ENCODE measurements at regions not wholly inside any gene's neighbourhood (a gene's known extent, or its start where the extent isn't known, plus 50 kb on each side); places are given as distances from the start of the nearest gene placed in this dataset.

DNA sequence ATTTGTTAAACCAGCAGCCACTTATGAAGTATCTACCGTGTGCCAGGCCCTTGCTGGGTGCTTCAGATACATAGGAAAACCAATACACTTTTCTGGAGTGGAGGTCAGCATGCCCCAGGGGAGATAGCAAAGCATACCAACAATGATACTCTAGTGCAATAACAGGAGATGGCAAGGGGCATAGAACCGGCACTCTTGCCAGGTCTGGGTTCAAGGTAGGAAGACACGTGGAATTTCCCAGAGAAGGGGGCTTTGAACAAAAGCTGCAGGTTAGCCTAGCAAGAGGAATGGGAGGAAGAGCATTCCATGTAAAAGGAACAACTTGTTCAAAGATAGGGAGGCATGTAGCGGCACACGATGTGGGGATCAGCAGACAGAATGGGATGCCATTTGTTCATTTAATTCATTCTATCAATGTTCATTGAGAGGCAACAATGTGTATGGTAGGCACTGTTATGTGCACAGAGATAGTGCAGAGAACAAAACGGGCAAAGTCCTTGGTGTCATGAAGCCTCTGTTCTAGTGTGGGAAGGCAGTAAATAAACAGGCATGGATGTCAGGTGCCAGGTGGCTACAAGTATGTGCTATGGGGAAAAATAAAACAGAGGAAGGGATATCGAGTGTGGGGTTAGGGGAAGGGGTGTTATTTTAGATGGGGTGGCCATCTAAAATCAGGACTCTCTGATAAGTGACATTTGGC lies 162.6 kb upstream of the E2F8 start:
- no peak for DNase-seq (ENCODE audit: low read depth in 2 of 2)

DNA sequence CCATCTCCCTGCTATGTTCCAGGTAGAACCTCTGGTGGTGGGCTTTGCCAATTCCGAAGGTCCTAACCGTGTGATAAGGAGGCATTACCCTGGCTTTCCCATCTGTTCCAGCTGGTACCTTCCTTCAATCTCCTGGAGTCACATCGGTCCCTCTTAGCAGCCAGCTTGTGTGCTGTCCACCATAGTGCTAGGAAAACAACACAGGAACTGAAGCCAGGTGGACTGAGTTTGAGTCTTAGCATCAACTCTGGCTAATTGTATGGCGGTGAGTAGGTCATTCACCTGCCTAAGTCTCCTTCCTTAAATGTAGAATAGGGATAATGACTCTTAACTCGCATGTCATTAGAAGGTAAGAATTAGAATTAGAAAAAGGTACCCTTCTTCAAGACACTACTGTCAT lies 159.6 kb upstream of the E2F8 start:
- no peak for DNase-seq (ENCODE audit: low read depth in 2 of 2)

GRCh38 chr11:19398772-19399527 lies 158.2 kb upstream of the E2F8 start:
- no peak for DNase-seq (ENCODE audit: low read depth in 2 of 2)

- DNase-seq (ENCODE audit: low read depth in 2 of 2) = no peak
These were observed 157.5 kb upstream of the E2F8 start for GRCh38 chr11:19398273-19398672.

DNA sequence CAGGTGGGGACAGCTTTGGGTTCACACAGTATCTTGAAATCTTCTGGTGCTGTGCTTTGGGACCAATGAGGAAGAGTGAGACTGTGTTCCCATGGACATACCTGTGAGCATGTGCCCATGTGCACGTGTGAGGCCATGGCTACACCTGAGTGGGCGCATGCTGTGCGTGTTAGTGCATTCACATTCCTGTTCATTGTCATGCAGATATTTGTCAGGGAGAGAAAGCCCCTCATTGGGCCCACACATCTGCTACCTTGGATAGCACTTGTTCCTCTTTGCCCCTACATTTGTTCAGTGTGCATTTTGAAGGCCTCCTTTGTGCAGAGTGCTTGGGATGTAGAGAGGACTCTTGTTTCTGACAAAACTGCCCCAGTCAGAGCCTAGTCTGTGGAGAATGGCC lies 154.3 kb upstream of the E2F8 start:
- DNase-seq (ENCODE audit: low read depth in 2 of 2) = no peak

DNA sequence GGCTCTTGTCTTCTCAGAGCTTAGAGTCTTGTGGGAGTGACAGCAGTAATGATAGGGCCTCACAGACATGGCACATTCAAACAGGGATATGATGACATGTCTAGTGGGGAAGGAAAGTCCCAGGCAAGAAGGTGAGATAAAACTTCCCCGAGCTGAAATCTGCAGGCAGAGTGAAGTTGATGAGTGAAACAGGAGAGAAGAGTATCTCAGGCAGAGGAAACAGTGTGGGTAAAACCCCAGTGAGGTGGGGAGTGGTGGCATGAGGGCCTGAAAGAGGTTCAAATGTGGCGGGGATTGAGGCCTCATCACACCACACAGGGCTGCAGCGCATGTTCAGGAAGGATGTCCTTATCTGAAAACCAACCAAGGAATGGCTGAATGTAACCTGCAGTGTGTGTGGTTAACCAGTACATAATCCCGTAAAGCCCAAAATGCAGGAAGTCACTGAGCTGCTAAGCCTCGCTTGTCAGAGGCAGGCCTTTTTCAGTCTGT lies 153.8 kb upstream of the E2F8 start:
- DNase-seq (ENCODE audit: low read depth in 2 of 2) = no peak

DNA sequence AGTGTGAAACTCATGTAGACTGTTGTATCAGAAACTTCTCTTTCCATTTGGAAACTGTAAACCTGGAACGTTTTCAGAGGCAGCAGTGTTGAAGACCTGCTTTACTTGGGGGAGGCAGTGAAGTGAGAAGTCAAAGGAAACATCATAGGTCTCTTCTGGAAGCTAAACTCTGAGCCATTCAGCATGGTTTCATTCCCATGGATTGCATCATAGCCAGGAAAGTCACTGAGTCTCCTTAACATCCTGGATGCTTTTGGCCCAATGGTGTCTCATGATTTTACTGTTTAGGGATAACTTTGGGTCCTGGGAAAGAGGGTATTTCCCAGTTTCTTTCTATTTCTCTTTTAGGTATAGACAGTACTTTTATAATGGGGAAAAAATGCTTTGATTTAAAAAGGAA lies 153.2 kb upstream of the E2F8 start:
- DNase-seq (ENCODE audit: low read depth in 2 of 2) = no peak

DNA sequence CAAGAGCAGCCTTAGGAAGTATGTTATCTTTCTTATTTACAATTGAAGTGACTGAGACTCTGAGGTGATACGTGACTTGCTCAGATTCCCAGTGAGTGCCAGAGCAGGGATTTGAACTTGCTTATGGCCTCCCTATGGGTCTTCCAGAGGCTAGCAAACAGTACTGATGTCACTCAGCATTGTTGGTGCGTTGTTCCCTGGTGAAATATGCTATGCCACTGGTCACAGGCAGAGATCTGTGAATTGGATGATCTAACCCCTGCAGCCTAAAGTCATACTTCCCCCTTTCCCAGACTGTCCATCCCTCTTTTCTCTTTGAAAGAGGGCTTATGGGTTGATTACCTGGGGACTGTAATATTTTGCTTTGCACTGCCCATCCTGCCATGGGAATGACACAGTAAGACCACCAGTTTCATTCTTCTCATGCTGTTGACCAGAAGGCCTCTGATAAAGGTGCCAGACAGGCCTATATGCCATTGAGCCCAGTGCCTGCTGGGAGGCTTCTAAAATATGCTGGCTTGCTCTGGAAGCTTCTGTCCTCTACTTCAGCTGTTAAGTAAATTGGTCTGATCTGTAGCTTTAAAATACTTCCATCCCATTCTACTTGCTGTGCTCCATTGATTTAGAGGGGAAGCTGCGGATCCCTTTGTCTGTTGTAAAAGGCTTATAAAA lies 152.2 kb upstream of the E2F8 start:
- no peak for DNase-seq (ENCODE audit: low read depth in 2 of 2)

DNA sequence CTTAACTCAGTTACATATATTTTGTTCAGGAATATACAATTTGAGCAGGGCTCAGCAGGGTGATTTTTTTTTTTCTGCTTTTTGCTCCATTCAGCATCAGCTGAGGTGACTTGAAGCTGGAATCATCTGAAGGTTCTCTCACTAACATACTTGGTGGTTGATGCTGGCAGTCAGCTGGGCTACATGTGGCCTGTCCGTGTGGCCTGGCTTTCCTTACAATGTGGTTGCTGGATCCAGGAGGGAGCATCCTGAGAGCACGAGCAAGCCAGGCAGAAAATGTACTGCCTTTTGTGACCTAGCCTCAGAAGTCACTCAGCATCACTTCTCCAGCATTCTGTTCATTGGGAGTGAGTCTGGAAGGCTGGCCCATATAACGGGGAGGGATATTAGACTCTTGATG lies 151.6 kb upstream of the E2F8 start:
- DNase-seq (ENCODE audit: low read depth in 2 of 2) = no peak

- no peak for DNase-seq (ENCODE audit: low read depth in 2 of 2)
These were observed 150.9 kb upstream of the E2F8 start for GRCh38 chr11:19391652-19392051.

DNA sequence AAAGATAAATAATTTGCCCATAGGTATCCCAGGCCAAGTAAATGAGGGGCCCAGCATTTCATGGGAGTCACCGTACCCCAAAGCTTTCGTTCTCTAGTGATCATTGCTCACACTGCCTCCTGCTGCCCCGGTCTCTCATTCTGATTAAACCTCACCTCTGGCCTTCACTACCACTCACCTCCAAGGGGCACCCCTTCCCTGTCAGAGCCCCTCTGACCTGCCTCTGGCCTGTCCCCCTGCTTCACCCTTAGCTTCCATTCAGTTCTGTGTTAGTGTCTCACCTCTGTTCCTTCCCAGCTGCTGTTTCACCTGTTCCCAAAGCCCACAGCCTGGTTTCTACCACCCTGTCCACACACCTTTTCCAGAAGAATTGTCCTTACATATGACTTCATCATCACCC lies 150.3 kb upstream of the E2F8 start:
- no peak for DNase-seq (ENCODE audit: low read depth in 2 of 2)

DNA sequence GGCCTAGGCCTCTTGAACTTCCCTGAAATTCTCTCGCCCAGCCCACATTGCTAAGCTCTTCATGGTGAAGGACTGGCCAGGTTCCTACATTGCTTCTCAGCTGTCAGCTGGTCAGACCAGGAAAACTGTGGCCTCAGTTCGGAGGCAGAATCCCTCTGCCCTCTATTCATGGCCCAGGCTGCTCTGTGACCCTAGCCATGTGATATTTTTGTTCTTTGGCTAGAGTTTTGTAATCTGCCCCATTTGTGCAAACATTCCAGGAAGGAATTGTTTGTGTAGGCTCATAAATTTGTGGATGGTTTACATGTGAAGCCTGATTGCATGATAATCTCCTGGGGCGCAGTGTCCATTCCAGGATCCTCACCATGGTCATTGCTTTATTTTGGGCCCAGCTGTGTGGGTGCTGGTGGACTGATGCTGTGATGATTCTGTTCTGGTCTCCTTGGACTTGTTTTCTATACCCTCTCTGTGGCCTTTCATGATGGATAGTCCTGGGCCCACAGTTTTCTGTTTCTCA lies 149.1 kb upstream of the E2F8 start:
- DNase-seq (ENCODE audit: low read depth in 2 of 2) = no peak

DNA sequence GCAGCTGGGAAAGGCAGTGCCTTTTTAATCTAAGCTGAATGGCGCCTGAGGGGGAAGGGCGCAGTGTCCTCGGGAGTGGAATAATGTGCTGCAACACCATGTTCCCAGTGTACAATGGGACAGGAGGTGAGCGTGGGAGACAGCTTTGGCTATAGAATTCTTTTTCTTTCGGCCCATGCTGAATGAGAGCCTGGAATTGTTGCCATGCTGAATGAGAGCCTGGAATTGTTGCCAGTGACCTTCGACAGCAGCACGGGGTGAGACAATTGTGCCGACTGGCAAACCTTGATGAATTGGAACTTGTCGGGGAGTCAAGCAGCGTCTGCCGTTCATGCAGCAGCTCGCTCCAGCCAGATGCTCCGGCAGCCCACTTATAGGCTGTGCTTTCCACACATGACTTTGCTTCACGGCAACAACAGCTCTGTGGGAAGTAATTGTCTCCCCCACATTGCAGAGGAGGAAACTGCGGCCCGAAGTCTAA lies 141.4 kb upstream of the E2F8 start:
- no peak for DNase-seq (ENCODE audit: low read depth in 2 of 2)

DNA sequence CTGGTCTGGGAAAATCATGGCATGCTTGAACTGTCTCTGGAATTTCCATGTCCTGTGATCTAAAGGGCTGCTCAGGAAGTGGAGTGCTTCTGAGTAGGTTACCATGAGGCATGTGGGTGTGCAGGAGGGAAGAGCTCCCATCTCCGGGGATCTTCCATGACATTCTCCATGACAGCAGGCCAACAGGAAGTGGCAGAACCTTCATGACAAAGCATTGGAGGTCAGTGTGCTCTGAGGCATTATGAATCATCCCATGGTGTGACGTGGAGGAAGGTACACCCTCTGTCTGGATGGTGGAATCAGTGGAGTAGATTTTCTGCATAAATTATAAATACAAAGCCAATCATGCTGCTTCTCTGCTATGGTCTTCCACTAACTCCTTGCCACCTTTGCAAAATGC lies 139.6 kb upstream of the E2F8 start:
- DNase-seq (ENCODE audit: low read depth in 2 of 2) = no peak

GRCh38 chr11:19379465-19379864 lies 138.7 kb upstream of the E2F8 start:
- DNase-seq (ENCODE audit: low read depth in 2 of 2) = no peak

DNA sequence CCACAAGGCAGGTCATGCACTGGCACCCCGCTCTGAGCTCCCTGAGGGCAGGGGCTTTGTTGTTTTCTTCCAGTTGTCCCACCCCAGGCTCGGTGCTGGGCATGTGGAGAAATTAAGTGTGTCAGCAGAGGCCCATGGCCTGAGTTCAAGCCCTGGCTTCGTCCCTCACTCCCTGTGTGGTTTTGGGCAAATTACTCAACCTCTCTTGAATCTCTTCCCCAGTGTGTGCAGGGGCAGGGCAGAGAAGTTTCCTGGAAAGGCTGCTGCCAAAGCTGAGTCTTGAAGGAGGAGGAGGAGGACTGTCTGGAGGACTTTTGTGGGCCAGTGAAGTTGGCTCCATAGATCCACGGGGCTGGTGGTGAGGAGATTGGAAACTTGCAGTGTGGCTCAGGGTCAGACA lies 138.1 kb upstream of the E2F8 start:
- DNase-seq (ENCODE audit: low read depth in 2 of 2) = no peak

DNA sequence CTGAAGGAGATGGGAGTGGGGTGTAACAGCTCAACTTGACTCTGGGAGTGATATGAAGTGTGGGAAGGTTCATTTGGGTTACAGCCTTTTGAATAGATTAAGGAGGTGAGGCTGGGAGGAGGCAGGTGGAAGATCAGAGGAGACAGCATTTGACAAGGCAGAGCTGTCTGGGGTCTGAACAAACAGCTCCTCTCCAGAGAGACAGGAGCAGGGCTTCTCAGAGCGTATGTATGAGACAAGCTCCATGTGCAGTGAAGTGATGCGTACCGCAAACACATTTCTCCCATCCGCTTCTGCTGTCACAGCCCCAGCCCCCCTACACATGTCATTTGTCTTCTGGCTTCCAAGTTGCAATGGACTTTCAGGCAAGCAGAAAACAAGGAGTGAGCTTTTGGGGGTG lies 137.1 kb upstream of the E2F8 start:
- no peak for DNase-seq (ENCODE audit: low read depth in 2 of 2)

GRCh38 chr11:19375440-19375839 lies 134.7 kb upstream of the E2F8 start:
- no peak for DNase-seq (ENCODE audit: low read depth in 2 of 2)

GRCh38 chr11:19374151-19374569 lies 133.4 kb upstream of the E2F8 start:
- DNase-seq (ENCODE audit: low read depth in 2 of 2) = no peak

DNA sequence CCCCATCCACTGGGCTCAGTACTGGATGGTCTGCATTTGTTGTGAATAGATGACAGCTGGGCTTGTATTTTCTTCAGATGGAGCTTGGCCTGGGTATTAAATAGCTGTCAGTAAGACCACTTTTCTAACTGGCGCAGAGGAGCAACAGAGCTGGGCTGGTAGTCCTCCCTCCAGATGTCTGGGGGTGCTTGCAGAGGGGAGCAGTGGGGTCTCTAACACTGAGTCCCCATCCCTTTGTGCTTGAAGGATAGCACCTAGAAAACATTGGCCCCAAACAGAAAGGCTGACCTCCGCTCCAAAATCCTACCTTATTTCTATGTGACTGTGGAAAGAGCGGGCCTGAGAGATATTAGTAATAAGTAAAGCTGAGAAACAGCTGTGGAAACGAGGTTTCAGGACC lies 131.6 kb upstream of the E2F8 start:
- no peak for DNase-seq (ENCODE audit: low read depth in 2 of 2)

DNA sequence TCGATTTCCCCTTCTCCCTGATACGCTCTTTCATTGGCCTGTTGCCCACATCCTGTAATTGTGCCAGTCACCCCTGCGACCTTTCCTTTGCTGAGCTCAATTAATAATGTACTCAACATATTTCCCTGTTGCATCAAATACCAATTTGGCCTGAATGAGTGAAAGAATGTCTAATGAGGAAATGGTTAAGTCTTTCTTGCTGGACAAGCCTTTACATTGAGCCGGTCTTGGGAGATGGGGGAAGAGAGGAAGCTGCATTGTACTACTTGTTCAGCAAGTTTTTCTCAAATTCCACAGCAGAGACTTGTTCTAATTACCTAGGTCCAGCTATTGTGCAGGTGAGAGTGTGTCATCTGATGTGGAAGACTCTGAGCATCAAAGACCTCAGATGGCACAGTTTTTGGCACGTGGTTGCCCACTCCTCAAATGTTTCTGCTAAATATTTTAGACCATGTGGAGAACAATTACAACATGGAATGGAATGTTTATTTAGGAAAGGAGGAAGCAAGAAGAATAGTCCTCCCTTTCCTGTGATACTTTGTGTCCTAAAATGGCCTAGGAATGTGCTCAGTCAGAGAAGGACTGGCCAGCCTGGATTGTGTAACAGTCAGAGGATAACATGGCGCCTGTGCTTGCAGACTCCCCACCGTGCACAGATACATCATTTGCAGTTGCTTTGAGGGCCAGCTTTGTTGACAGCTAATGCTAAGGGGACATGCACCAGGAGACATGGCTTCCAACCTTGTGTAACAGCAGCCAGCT lies 129.5 kb upstream of the E2F8 start:
- no peak for DNase-seq (ENCODE audit: low read depth in 2 of 2)
